ENCODE measurements at regions not wholly inside any gene's neighbourhood (a gene's known extent, or its start where the extent isn't known, plus 50 kb on each side); places are given as distances from the start of the nearest gene placed in this dataset.

GRCh38 chr12:91384806-91385205 lies 202.2 kb upstream of the DCN start:
- TF ChIP-seq CTCF (IDR thresholded peaks at IDR 0.05; ENCODE audit: insufficient read depth, low read length) (no peak), POLR2AphosphoS5 (IDR thresholded peaks at IDR 0.05; ENCODE audit: low read depth) (no peak), REST (IDR thresholded peaks at IDR 0.05; ENCODE audit: insufficient replicate concordance, low read depth) (no peak), GABPA (IDR thresholded peaks at IDR 0.05; ENCODE audit: low read depth) (no peak), SPI1 (IDR thresholded peaks at IDR 0.05; ENCODE audit: borderline replicate concordance, low read depth) (no peak)
